Daoy (cell line): ENCODE measurements at regions not wholly inside any gene's neighbourhood (a gene's known extent, or its start where the extent isn't known, plus 50 kb on each side); places are given as distances from the start of the nearest gene placed in this dataset.
"Not testable (repeated sequence)": the region's sequence is repeated elsewhere in the genome, so short reads cannot be mapped to it uniquely, and the experiment has no call there.

Experiments
- DNase-seq: peaks from one replicate; pipeline ENCODE4 v3.0.0-alpha.2; 2015; ENCODE audit warnings: low read depth

GRCh38 chr5:98111686-98112085 lies 661.8 kb upstream of the RGMB start:
- DNase-seq, result no peak

- DNase-seq, result peak; percentile 49
Measured at GRCh38 chr5:98121036-98121936, 652.2 kb upstream of the RGMB start.

- no peak for DNase-seq
Measured at GRCh38 chr5:98128271-98128670, 645.2 kb upstream of the RGMB start.

GRCh38 chr5:98128846-98129245 lies 644.6 kb upstream of the RGMB start:
- DNase-seq, result no peak

GRCh38 chr5:98130261-98131035 lies 643.0 kb upstream of the RGMB start:
- no peak for DNase-seq

- no peak for DNase-seq
Measured at GRCh38 chr5:98144116-98144515, 629.3 kb upstream of the RGMB start.

- DNase-seq, result no peak
Measured at GRCh38 chr5:98144710-98145109, 628.8 kb upstream of the RGMB start.

GRCh38 chr5:98157368-98157767 lies 616.1 kb upstream of the RGMB start:
- DNase-seq, result peak; percentile 11

GRCh38 chr5:98158440-98158839 lies 615.0 kb upstream of the RGMB start:
- no peak for DNase-seq

GRCh38 chr5:98163796-98164493 lies 609.5 kb upstream of the RGMB start:
- no peak for DNase-seq

- no peak for DNase-seq
Measured at GRCh38 chr5:98168871-98169270, 604.6 kb upstream of the RGMB start.

- no peak for DNase-seq
Measured at GRCh38 chr5:98170994-98171393, 602.5 kb upstream of the RGMB start.

- DNase-seq, result peak; percentile 56
Measured at GRCh38 chr5:98173334-98173733, 600.1 kb upstream of the RGMB start.

GRCh38 chr5:98175474-98175873 lies 598.0 kb upstream of the RGMB start:
- DNase-seq, result no peak

- DNase-seq, result no peak
Measured at GRCh38 chr5:98179791-98180755, 593.4 kb upstream of the RGMB start.

- no peak for DNase-seq
Measured at GRCh38 chr5:98186128-98186527, 587.3 kb upstream of the RGMB start.

- no peak for DNase-seq
Measured at GRCh38 chr5:98187945-98188344, 585.5 kb upstream of the RGMB start.

GRCh38 chr5:98190344-98190743 lies 583.1 kb upstream of the RGMB start:
- not testable (repeated sequence) for DNase-seq

GRCh38 chr5:98193921-98194760 lies 579.3 kb upstream of the RGMB start:
- no peak for DNase-seq
